ENCODE measurements at regions not wholly inside any gene's neighbourhood (a gene's known extent, or its start where the extent isn't known, plus 50 kb on each side); places are given as distances from the start of the nearest gene placed in this dataset.

GRCh38 chr1:232474826-232475225 lies 155.1 kb downstream of the SIPA1L2 start:
- DNase-seq: no peak

DNA sequence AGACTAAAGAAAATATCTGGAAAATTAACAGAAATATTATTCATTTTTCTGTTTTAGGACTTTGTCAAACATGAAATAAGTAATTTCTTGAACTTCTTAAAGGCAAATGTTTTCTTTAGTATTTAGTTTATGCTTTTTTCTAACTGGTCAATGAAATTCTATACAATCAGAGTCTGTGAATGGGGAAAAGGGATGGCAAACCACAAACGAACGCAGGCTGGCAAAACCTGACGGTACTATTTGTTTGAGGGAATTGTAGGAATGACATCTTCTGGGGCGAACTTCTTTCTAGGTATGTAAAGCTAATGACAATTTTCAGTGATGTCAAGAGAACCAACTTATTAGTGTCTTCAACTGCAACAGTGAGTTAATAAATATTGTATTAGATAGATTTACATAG lies 156.0 kb downstream of the SIPA1L2 start:
- no peak for DNase-seq

- DNase-seq: no peak
These were observed 156.6 kb downstream of the SIPA1L2 start for GRCh38 chr1:232473324-232473723.

DNA sequence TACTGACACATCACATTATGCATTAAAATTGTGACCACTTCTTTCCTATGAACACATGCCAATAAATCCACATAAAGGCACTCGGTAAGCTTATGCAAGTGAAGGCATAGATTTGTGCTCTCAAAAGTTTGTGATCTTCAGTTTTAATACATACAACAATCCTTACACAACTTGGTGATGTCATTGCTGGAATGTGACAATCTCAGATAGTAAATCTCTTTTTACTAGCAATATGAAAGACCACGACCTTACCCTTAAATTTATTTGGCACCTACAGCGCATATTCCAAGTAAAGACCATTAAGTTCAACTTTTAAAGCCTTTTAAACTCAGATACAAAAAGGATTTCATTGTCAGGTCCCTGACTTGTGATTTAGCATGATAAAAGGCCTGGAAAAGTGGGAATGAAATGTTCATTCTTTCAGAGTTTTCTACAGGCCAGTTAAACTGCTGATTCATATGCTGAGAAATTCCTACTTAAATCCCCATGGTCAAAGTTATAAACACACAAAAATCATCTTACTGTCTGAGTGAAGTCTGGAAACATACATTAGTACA lies 157.4 kb downstream of the SIPA1L2 start:
- no peak for DNase-seq

DNA sequence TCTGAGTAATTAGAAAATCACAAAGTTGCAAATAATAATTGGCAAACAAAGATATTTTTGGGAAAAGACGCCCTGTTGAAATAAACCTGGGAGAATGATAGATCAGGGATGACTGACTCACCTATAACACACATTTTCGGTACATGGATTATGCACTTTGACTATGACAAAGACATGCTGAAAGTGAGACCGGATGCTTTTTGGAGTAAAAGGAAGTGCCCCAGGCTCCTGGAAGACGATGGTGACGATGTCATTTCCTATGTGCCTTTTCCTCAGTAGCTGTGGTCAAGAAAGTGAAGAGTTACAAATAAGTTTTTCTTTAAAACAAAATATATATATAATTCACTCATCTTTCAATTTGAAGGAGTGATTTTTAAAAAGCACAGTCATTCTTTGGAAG lies 158.7 kb downstream of the SIPA1L2 start:
- no peak for DNase-seq

GRCh38 chr1:232470711-232471110 lies 159.2 kb downstream of the SIPA1L2 start:
- no peak for DNase-seq

- DNase-seq: no peak
These were observed 161.7 kb downstream of the SIPA1L2 start for GRCh38 chr1:232468249-232468648.

DNA sequence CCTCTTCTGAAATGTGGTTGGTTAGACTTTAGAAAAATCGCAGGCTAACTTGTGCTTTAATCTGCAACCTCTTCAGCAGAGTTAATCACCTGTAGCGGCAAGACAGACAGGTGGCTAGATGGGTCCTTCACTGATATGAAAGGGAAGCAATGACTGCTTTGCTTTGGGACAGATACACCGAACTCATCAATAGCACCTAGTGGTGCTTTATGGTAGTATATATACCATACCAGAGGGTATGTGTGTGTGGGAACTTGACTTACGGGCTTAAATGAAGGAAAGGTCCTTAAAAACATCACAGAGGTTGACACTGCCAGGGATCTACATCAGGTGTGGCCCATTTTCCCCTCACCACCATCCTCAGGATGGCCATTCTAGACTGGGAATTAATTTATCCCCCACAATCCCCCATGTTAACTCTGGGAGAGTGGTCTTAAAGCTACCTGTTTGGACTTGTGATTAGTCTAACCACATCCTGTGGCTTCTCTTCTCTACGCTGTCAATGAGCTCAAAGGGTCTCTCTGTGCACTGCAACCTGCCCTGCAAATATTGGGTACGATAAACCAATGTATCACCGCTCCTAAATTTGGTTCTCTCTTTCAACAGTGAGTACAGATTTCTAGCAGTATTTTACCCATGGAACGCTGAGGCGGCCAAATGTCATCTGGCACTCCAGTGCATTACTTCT lies 162.7 kb downstream of the SIPA1L2 start:
- DNase-seq: no peak

GRCh38 chr1:232464325-232464724 lies 165.6 kb downstream of the SIPA1L2 start:
- no peak for DNase-seq

DNA sequence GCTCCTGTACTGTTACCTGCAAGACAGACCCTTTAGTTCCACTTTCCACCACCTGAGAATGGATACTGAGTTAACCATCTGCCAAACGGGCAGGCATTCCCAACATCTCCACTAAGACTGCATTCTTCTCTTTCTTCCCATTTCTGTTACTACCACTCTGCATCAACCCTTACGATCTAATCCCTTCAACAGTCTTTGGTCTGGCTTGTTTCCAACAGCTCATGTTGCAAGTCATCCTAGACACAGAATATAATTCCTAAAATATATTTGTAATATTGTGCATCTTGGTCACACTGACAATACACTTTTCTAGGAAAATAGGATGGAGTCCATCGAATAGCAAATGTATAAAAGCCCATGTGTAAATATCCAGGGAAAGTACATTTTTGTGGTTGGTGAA lies 166.7 kb downstream of the SIPA1L2 start:
- no peak for DNase-seq

- no peak for DNase-seq
These were observed 167.7 kb downstream of the SIPA1L2 start for GRCh38 chr1:232462213-232462612.

DNA sequence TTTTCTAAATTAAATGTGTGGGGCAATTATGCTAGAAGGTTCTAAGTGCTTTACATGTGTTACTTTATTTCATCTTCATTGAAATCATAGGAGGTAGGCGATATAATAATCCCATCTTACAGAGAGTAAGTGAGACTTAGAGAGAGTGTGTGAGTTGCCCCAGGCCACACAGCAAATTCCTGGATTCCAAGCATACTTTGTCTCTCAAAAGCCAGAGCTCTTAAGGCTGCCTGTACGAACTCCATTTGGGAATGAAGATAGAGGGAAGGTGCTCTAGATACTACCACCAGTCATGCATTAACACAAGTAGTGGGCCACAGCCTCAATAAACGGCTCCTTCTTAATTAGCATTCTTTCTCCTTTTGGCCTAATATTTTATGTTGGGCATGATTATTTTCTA lies 170.1 kb downstream of the SIPA1L2 start:
- DNase-seq: no peak

DNA sequence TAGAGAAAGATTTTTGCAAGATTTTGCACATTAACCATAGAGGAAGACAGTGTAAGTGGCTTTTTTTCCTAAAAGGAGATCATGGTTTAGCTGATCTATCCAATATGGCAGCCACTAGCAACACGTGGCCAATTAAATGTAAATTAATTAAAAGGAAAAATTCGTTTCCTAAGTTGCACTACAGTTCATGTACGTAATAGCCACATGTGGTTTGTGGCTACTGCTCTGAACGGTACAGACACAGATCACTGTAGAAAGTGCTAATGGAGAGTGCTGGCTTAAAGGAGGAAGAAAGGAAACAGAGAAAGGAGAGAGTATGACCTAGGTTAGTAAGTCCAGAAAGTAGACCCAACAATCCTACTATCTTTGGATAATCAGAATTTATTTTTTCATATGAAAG lies 170.8 kb downstream of the SIPA1L2 start:
- no peak for DNase-seq

DNA sequence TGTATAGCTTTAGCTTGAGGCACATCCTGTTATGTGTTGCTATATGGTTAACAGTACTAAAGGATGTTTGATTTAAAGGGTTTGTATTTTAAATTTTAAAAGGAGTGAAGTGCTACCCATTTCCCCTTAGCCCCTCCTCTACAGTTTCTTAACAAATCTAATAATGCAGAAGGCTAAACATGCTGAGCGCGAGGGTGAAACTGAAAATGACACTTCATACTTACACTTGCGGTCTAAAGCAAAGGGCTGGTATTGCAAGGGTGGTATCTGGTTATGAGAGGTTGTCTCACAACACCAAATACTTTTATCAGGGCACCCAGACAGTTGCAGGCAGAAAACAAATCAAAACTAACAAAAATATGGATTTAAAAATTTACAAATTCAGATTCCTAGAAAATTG lies 172.3 kb downstream of the SIPA1L2 start:
- no peak for DNase-seq

- DNase-seq: no peak
These were observed 173.2 kb downstream of the SIPA1L2 start for GRCh38 chr1:232456714-232457113.

DNA sequence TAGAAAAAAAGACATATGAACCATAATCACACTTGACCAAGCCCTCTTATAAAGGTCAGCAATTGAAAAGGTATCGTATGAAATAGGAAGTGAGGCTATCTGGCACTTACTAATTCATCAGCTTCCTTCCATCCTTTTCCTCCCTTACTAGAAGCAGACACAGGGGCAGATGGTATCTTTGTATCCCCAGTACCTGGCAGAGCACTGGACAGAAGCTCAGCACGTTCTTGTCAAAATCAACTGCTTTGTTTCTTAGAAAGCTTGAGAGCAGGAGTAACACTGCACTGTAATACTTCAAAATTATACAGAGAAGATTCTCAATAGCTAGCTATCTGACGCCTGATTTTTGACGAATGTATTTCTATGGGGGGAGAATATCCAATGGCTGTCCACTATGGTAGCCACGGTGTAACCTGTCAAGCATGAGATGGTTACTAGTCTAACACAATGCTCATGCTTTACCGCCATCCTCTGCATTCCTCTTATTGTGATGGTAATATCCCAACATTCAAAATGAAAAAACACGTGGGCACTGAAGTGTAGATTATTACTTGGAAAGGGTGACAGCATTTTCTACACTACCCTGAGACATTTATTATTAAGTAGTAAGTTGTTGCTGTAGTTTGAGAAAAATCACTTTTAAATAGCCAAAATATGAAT lies 175.6 kb downstream of the SIPA1L2 start:
- DNase-seq: no peak

DNA sequence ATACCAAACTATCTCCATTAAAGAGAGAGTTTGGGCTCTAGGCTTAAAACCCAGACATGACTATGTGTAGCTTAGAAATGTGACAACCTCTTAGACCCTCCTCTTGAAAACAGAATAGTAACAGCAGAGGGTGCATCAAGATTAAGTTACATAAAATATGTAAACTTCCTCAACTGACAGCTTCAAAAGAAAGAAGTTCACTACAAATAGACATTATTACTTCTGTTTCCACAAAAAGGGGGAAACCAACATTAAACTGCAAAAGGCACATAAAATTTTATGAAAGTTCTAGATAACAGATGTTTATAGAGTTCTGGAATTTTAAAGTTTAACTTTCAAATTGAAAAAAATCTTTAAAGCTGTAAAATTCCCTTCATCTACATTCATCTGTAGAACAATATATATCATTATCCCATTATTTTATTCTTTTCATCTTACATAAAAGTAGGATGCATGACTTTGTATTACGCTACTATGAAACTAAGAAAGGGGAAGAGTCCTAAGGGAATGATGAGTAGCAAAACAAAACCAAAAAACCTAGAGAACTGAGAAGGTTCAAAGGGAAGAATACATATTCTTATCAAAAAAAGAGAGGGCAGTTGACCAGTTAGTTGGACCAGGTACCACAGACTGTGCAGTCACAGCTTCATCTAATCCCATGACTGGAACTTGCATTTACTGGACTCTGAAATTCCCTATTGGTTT lies 177.0 kb downstream of the SIPA1L2 start:
- no peak for DNase-seq

DNA sequence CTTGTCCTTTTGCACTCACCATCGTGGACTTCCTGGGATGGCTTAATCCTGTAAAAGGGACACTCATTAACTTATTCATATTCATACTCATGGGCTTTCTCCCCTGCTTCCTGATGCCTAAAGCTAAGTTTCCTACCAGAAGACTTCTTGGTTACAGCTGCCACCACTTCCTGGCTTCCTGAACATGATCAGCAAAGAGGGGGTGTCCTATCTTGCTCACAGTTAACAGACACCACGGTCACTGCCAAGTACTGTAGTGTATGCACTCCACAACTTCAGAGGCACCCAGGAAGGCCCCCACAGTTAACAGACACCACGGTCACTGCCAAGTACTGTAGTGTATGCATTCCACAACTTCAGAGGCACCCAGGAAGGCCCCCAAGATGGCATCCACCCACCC lies 177.8 kb downstream of the SIPA1L2 start:
- DNase-seq: no peak

- no peak for DNase-seq
These were observed 178.4 kb downstream of the SIPA1L2 start for GRCh38 chr1:232451506-232451905.

DNA sequence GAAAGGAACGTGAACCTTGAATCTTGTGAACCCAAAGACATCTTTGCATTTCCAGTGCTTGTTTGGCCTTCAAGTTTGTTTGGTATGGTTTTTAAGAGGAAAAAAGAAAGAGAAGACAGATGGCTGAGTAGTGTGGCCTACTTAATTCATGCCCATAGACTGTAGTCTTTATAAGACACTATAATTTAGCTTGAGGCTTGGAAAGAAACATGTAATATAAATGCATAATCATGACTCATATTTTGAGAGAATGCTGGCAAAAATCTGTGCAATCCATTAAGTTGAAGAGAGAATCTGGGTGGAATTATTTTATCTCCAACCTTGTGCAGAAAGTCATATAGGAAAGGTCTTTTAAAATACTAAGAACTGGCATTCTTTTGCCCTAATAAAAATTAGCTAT lies 179.3 kb downstream of the SIPA1L2 start:
- DNase-seq: no peak

GRCh38 chr1:232447125-232447524 lies 182.8 kb downstream of the SIPA1L2 start:
- DNase-seq: no peak

DNA sequence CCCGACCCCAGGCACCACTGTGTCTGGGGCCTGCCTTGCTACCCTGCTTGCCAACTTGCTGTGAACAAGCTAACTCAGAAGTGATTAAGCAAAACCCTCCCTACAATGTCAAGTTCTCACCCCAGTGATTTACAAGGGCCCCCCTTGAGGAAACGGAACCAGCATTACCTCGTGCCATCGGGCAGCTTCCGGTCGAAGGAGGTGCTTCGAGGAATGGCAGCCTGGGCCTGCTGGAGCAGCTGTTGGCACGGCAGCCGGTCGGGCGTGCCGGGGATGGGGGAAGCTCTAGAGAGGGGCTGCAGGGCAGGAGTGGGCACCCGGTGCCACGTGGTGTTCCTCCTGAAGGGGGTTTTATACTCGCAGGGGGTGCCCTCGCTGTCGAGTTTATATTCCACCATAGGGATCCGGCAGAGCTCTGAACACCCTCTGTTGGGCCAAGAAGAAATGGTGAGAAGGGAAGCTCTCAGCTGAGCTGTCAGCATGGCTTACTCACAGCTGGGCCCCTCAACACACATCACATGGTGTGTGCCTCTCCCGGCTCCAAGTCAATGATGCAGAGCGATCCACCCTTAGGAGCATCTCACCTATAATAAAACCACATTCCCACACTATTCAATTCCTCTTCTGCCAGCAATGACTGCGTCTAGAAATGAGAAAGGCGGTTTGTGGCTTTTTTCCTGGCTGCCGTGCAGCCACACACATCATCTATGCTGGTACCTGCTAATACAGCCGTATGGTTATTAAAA lies 184.4 kb downstream of the SIPA1L2 start:
- no peak for DNase-seq

- DNase-seq: no peak
These were observed 186.6 kb downstream of the SIPA1L2 start for GRCh38 chr1:232443372-232443771.
